Activated gamma-delta T cell treated with anti-CD3 and anti-CD28 coated beads, Interleukin-2, amount 50 U/mL, for 16 hours (primary cell): ENCODE measurements at regions not wholly inside any gene's neighbourhood (a gene's known extent, or its start where the extent isn't known, plus 50 kb on each side); places are given as distances from the start of the nearest gene placed in this dataset.

Experiments
- DNase-seq: peaks from one replicate; pipeline ENCODE4 v3.0.0-alpha.2; 2020; ENCODE audit warnings: low read depth

DNA sequence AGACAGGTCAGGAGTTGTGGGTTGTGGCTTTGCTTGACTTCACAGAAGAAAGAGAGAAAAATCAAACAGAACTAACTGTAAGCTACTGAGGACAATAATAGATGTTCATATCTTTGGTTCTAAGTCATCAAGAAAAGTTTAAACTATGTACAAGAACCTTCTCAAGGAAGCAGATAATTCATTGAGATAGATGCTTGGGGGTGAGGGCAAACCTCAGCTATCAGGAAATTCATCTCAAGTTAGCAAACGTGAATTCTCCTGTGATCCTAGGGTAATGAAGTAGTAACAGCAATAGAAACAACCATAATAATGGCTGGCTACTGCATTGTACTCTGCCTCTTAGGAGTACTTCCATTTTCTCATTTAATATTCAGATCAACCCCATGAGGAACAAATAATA lies 506.2 kb downstream of the PLPP3 start:
- no peak for DNase-seq

DNA sequence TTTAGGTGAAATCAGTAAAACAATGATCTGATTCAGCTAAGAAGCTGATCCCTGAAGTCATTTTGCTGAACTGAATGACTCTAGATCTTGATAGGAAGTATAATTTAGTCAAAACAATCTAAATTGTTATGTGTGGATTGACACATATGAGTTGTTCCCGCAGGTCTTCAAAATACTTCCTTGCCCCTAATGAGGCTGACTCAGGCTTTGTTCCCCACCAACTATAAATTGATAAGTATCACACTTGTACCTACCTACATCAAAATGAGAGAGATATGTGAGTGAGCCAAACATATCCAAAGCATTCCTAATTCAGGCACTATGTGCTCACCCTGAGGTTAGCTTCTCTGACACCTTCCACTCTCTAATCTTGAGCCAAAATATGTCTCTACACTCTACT lies 507.1 kb downstream of the PLPP3 start:
- no peak for DNase-seq

GRCh38 chr1:56071351-56071750 lies 508.0 kb downstream of the PLPP3 start:
- no peak for DNase-seq

DNA sequence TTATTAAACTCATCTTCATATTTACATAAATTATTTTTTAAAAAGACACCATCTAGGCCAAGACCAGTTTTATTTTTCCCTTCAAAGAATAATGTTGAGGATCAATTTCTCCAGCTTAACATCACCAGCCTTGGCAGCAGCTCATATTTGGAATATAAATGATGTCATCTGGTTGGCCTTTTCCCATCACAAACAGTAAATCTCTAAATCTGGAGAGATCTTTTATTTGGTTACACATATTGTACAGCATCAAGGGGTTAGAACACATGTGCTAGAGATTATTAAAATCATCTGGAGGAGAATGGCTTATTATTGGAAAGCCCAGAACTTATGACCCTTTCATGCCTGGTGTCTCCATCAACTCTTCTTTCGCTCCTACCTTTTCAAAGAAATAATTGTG lies 508.8 kb downstream of the PLPP3 start:
- DNase-seq, result no peak

GRCh38 chr1:56069824-56070223 lies 509.5 kb downstream of the PLPP3 start:
- DNase-seq, result no peak

DNA sequence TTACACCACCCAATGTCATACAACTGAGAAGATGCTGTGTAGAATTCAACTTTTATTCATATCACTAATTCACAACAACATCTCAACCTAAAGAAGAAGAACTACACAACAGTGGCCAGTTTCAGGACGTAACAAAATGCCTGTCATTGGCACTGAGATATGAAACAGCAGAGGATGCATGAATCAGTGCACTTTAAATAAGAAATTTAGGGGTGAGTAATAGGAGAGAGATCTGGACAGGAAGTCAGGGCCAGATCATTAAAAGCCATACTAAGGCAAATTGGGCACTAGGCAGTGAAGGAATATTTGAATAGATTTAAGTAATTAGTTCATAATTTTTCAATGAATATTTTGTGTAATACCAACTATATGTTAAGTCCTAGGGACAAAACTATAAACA lies 510.5 kb downstream of the PLPP3 start:
- no peak for DNase-seq

GRCh38 chr1:56068210-56068609 lies 511.2 kb downstream of the PLPP3 start:
- DNase-seq, result no peak

DNA sequence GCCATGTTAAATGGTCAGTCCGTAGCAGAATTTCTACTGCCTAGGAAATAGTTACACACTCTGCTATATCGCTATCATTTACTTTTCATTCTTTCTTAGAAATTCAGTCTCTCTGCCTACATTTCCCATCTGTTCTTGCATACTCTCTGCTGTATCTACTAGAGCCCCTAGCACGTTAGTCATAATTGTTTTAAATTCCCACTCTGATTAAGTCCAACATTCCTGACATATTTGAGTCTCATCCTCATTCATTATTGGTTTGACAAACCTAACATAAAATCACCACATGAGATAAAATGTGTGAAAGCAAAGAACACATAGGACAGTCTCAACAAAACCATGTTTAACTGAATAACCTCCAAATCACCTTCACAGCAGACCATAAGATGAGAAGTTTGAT lies 513.6 kb downstream of the PLPP3 start:
- no peak for DNase-seq

- DNase-seq, result no peak
Observed at GRCh38 chr1:56064705-56065104, 514.7 kb downstream of the PLPP3 start.

- DNase-seq, result no peak
Observed at GRCh38 chr1:56063461-56063860, 515.9 kb downstream of the PLPP3 start.

DNA sequence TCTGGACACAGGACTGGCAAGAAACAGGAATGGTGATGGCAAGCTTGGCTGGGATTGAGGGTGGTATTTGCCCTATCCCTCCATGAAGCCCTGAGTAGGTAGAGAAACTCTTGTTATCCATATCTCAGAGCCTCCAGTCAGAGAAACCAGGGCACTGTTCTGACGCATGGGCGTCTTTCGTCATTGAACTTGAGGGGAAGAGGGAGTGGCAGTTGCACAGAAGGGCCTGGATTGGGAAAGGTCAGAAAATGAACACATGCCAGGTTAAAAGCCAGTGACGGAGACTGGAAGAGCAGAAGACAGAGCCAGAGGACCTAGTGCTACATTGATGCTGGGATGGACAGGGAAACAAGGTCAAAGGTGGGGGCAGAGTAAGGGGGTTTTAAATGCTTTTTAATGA lies 516.7 kb downstream of the PLPP3 start:
- DNase-seq, result no peak

GRCh38 chr1:56061824-56062223 lies 517.5 kb downstream of the PLPP3 start:
- no peak for DNase-seq

DNA sequence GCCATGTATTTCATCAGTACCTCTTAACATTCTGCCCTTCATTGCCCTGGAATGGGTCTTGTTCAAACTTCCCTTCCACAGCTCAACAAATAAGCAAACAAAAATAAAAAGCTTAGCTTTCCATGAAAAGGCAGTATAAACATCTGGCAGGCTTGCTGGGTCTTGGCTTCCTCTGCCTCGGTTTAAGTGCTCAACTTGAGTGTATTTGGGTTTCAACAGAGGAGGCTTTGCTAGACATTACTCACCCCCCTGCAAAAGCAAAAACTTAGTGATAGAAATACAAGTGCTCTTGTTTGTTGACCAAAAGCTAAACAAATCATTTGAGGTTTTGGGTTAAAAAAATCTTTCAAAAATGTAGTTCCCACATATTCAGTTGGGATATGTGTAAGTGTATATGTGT lies 518.5 kb downstream of the PLPP3 start:
- no peak for DNase-seq

GRCh38 chr1:56057466-56058405 lies 521.6 kb downstream of the PLPP3 start:
- DNase-seq, result no peak

DNA sequence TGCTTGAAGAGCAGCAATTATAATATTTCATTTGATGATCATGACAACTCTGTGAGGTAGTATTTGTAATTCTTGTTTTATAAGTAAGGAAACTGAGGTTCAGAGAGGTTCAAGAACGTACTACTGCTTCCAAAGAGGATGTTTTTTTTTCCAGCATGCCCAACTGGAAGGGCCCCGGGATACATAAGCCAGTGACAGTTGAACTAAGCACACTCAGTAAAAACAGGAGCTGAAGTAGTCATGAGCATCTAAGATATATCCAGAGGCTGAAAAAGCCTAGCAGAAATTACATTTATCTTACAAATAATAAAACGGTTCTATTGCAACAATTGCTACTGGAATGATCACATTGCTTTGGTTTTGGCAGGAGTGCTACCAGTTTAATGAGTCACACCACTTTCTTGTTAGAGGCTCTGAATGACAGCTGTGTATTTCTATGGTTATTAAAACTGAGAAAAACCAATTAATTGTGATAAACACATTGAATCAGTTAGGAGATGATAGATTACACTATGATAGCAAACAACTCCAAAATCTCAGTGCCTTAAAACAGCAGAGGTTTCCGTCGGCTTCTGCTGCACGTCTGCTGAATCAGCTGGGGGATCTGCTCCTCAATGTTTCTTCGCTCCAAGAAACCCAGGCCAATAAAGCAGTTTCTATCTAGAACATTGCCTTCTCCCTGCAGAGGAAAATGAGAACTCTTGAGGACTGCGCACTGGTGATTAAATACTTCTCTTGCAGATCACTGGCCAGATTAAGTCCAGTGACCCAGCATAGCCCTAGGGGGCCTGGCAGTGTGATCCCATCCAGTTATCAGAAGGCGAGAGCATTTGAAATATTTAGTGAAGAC lies 522.7 kb downstream of the PLPP3 start:
- no peak for DNase-seq

DNA sequence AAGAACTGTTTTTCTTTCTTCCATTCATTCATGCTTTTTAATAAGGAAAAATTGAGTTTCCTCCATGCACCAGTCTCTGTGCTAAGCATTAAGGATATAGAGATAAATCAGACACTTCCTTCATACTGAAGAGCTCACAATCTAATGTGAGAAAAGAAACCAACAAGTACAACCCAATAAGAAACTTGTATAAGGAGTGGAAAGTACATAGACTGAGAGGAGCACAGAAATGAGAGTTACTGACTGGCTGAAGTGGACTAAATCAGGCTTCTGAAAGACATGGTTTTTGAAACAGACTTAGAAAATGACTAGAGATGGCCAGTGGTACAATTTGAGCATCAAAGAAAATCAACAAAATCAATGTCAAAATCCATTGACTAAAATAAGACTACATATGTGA lies 524.4 kb downstream of the PLPP3 start:
- DNase-seq, result no peak

- DNase-seq, result no peak
Observed at GRCh38 chr1:56052041-56052440, 527.3 kb downstream of the PLPP3 start.

DNA sequence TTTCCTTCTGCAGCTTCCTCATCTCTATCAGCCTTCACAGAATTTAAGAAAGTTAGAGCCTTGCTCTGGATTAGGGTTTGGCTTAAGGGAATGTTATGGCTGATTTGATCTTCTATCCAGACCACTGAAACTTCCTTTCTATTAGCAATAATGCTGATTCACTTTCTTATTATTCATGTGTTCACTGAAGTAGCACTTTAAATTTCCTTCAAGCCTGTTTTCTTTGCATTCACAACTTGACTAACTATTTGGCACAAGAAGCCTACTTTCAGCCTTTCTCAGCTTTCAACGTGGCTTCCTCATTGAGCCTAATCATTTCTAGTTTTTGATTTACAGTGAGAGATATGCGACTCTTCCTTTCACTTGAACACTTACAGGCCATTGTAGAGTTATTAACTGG lies 528.5 kb downstream of the PLPP3 start:
- no peak for DNase-seq

- DNase-seq, result no peak
Observed at GRCh38 chr1:56045477-56045876, 533.9 kb downstream of the PLPP3 start.

- DNase-seq, result no peak
Observed at GRCh38 chr1:56045062-56045461, 534.3 kb downstream of the PLPP3 start.

DNA sequence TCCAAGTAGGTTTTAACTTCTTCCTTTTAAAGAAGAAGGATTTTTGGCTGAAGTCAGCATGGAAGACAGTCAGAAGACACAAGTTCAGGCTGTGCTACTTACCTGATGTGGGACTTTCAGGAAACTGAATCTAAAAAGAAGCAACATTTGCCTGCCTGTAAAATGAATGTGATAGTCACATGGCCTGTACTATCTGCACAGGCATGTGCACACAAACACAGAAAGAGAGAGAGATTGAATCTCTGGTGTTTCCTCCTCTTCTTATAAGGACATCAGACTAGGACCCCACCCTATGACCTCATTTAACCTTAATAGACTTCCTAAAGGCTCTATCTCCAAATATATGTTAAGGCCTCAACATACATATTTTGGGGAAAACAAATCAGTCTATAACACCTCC lies 542.9 kb downstream of the PLPP3 start:
- no peak for DNase-seq

DNA sequence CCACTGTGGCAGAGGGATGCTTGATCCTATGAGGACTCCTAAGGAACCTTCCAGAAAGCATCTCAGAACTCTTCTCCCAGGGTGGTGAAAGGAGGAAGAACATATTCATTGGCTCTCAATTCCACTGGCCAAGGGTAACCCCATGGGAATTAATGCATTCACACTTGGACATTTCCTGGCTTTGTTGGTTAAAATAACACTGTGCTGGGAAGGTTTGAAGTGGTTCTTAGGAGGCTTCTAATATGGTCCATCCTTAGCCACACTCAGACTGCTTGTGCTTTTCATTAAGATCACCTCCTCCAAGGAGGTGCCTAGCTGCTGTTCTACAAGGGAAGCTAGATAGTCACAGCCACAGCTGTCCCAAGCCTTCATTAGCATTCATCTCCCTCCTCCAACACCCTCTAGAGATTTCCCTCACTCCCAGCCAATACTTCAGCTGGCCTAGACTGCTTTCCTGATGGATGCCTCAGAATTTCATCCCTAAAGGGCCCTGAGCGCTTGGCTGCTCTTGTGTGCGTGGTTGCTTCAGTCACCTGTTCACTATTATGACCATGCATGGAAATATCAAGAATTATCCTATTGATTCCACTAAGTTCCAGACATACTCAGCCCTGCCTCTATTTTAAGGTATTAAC lies 544.4 kb downstream of the PLPP3 start:
- DNase-seq, result no peak

DNA sequence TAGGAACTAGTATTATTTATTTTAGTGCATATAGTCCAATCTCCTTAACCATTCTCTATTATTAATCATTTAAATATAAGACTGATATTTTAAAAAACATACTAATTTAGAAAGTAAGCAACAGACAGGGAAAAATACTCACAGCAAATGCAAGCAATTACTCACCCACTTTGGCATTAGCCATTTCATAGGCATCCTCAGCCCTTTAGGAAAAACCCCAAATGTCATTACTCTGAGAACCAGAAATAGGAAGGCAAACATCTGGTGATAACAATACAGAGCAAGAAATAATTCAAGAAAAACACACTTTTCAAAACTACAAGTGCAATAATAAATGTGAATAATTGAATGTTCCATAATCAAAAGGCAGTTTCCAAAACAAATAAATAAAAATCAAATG lies 545.1 kb downstream of the PLPP3 start:
- no peak for DNase-seq
